Activated effector memory CD4-positive, alpha-beta T cell treated with anti-CD3 and anti-CD28 coated beads, Interleukin-2, amount 50 U/mL, for 16 hours (primary cell): ENCODE measurements at regions not wholly inside any gene's neighbourhood (a gene's known extent, or its start where the extent isn't known, plus 50 kb on each side); places are given as distances from the start of the nearest gene placed in this dataset.
"Not testable (repeated sequence)": the region's sequence is repeated elsewhere in the genome, so short reads cannot be mapped to it uniquely, and the experiment has no call there.

ENCODE experiments used
- DNase-seq: peaks from one replicate; pipeline ENCODE4 v3.0.0-alpha.2; 2020

DNA sequence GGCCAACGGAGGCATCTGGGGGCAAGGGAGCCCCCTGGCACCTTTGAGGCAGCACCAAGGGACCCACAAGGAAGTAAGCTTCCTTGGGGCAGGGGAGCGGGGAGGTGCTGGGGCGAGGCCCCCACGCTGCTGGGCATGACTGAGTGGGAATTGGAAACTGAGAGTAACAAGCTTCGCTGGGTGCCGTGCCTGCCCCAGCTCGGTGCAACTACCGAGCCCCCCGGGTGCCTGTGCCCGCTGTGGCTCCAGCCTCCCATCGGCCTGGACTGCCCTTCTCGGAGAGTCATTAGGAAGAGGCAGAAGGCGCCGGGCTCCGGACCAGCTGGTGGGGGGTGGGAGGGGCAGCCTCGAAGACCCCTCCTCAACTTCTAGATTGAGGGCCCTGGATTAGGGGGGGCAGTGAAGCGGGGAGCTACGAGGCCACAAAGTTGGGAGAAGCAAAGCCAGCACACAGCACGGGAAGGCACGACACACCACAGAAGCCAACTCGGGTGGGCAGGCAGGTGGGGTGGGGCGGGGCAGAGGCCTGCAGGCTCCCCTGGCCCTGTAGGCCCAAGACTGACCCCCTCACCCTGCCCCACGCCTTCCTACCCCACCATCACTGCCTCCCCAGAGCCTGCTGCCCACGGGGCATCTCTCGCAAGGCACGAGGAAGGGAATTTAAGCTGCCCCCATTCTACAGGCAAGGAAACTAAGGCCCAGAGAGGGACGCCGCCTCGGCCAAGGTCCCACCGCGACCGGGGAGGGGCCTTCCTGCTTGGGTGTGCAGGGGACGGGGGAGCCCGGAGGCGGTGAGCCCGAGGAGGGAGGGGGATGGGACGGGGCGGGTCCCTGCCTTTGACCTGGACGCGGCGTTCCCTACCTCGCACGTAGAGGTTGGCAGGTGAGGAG, 83.2 kb downstream of the PTPRS start:
- no peak for DNase-seq

DNA sequence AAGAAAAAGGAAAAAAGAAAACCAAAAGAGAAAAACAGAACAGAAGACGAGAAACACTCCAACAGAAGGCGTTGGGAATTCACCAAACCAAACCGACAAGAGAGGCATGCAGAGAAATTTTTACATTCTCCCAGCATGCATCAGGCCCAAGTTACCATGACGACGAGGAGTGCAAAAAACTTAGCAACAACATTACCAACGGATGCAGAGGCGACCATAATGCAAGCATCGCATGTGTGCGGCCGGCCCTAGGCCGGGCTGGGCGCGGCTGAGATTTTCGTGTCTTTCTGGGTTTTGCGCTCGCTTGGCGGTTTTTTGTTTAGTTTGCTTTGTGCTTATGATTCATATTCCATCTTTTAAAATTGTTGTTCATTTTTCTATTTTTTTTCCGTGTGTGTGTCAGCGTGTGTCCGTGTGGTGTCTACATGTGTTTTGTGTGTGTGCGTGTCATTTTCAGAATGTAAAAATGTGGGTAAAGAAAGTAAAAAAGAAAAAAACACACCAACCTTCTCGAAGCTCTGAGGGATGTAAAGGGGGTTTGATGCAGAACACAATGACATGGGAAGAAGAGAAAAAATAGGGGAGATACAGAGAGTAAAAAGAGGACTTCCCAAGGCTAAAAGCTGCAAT, 84.9 kb downstream of the PTPRS start:
- DNase-seq: no peak

DNA sequence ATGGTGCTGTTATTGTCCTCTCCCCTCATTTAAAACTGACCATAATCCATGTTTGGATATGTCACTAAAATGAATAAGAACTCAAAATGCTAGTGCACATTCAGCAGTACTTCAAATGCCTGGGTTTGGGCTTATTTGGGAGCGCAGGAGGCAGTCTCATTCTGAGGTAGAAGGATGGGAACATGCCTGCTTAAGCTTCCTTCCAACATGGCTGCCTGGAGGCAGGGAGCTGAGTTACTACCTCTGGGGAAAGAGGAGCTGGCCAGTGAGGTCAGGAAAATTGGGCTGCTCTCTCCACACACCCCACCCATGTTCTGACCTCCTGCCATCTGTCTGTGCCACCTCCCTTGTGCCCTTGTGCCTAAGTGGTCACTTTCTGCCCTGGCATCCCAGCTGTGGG, 85.7 kb downstream of the PTPRS start:
- no peak for DNase-seq

DNA sequence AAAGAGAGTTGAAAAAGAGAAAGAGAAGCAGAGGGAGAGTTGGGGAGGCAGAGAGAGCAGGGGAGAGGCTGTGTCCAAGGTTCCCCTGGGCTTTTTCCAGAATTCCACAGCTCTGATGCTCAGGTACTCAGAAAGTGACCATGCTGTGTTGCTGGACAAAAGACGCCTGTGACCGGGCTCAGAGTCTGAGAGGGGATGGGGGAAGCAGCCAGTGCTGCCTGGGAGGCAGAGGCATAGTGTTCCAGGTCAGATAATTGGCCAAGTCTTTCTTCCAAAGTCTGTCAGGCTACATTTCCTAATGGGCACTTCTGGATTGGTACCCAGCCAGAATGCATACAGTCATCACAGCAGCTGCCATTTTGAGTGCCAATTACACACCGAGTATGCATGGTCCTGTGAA, 86.1 kb downstream of the PTPRS start:
- DNase-seq: no peak

DNA sequence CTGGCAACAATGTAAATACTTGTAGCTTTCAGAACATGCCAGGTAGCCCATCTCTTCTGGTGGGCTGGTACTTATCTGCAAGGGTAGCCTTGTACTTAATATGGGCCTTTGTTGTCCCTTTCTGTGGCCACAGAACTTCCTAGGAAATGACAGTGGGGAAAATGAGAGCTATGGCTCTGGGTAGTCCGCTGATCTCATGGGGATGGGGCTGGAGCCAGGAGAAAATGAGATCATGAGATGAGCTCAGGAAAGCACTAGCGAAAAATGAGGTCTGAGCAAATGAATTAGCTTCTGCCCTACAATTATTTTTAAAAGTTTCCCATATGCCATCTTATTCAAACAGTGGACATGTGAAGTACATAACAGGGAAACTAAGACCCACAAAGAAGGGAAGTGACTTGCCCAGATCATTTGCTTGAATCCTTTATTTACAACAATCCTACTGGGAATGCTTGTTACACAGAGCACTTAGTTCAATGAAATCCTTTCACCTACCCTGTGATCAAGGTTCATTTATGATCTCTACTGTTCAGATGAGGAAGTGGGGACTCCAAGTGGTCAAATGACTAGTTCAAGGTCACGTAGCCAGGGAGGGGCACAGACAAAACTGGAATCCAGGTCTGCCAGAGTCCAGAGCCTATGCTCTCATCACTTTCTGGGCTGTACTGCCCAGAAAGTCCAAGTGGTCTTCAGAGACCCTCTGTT, 87.1 kb downstream of the PTPRS start:
- no peak for DNase-seq

DNA sequence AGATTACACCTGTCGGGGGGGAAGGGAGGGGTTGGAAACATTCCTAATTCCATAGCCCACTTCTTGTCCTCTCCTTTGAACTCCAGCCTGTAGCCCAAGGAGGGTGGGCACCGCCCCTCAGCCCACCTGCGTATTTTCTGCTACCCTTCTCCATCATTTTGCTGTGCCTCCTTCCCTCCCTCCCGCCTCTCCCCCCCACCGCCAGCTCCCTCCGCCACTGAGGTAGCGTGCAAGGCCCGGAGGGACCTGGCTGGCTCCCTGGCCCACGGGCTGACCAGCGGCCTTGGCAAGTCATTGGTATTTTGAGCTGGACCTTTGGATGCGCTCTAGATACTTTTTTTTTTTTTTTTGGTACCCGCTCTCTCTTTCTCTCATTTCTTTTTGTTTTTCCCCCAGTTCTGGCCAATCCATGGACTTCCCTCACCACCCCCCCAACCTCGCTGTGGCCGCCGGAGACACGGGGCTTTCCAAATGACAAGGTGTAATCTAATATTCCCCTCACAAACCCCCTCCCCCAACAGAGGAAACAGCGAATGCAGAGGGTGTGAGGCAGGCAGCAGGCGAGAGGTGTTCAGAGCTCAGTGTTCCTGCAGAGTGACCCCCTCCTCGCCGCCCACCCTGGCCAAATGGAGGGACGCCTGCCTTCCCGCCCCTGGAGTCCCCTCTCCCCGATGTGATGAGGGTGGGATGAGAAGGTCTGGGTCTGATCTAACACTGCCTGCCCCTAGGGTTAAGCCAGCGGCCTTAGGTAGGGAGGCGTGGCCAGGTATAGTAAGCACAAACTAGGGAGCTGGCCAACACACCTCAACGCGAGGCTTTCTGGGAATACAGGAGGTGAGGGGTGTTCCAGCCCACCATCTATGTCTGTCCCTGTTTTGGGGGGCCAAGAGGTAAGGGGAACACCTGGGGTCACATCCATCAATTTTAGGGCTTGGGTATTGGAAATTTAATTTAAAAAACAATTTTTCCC, 89.2 kb downstream of the PTPRS start:
- DNase-seq: no peak

DNA sequence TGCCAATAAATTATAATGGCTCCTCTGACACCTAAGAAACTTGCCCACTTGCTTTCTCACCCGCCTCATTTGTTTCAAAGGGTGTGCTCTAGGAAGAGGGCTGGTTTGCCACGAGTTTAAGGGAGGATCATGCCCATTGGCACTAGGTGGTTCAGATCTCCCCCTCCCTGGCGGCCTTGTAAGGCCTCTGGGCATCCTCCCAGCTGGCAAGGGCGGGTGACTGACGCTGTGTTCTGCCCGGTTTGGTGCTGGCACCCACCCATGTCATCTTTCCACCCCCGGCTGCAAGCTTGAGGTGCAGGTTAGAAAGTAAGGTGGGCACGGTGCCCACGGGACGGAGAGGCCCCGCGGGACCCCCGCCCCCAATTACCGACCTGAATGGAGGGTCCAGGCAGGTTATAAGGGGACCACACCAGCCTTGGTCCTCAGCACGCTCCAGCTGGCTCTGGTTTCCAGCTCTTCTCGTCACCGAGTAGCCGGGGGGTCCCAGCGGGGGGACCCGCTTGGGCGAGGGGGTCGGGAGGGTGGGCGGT, 90.4 kb downstream of the PTPRS start:
- DNase-seq: no peak

DNA sequence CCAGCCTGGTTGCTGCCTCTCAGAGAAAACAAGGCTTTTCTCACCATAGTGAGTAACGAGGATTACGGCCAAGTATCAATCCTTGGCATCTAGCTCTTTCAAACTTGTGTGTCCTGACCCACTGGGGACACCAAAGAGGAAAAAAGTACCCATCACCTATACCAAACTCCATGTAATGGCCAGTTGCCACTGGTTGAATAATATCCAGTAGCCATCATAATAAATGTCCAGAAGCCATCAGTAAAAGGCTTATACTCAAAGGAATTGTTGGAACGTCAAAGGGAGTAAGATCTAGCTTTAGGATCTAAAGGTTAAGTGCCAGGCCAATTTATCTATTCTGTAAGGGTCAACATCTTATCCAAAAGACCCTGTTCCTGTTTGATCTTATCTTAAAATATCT, 91.1 kb downstream of the PTPRS start:
- DNase-seq: no peak

DNA sequence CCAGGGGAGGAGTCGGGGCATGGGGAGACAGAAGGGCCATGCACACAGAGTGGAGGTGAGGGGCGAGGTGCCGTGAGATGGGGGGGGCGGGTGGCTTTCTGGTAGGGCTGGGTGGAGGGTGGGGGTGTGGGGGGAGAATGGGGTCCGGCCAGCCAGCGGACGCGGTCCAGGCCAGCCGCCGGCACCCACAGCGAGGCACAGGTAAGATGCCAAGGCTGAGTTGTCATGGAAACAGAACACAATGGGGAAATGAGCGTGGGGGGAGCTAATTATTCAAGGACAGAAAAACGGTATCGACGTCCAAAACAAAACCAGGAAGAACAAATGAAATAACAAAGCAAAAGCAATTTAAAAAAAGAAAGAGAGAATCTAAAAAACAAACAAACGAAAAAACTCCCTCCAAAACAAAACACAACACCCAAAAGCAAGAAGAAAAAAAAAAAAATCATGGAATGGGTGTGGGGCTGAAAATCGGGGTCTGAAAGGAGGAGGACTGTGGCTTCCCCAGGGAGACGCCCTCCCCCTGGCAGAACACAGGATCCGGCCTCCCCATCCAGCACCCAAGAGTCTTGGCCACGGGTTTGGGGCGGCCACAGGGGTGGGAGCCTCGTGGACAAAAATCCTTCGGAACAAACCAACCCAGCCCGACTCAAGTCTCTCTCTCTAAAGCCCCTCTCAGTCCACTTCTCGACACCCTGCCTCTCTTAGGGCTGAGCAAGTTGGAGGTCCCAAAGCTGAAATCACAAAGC, 92.5 kb downstream of the PTPRS start:
- no peak for DNase-seq

DNA sequence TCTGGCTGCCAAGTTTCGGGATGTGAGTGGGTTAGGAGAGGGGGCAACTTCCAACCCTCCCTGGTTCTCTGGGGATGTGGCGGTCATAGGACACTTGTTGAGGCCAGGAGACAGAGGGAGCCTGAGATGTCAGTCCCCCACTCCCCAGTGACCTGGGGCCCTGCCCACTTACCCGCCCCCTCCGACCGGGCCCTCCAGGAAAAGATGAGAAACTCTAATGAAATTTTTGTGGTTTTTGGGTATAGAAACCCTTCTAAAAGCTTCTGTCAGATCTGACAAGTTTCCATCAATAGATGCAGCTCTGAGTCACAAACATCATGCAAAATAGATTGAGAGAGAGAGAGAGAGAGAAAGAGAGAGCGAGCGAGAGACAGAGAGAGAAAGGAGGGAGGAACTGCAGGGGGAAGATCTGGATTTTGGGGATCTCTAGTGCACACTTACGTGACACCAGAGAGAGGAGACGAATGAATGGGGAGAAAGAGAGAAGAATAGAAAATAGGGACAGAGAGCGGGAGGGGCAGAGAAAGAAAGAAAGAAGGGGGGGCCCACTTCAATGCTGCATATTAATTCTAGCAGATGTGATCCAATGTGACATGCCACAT, 94.0 kb downstream of the PTPRS start:
- no peak for DNase-seq

DNA sequence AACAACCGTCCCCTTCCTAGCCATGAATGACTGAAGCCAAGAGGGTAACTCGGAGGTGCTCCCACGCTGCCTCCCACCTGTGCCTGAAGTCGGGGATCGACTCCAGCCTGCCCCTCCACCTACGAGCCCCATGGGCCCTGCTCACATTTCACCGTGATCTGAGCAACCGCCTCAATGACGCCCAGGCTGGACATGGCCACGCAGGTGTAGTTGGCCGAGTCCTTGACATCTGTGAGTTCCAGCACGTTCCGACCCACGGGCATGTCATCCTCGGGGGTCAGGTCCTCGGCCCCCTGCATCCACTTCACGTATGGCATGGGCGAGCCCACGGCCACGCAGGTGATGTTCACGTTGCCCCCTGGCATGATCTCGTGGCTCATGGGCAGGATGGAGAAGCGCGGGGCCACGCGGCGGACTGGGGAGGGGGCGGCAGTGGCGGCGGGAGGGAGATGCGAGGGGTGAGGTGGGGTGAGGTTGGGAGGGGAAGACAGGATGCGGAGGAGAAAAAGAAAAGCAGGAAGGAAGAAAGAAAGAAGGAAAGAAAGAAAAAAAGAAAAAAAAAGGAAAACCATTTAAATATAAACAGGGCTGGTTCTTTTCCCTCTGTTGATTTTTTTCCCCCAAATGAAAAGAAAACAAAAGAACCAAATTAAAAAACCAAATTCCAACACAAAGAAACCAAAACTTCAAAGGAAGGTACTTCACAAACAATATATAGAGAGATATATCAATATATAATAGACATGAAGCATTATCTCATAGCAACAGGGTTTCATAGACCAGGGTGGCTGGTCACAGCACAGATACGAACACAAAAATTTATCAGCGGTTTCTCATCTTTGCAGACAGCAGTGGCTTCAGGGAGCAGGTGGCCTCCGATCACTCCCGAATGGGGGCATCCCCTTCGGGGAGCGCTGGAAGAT, 94.7 kb downstream of the PTPRS start:
- no peak for DNase-seq

DNA sequence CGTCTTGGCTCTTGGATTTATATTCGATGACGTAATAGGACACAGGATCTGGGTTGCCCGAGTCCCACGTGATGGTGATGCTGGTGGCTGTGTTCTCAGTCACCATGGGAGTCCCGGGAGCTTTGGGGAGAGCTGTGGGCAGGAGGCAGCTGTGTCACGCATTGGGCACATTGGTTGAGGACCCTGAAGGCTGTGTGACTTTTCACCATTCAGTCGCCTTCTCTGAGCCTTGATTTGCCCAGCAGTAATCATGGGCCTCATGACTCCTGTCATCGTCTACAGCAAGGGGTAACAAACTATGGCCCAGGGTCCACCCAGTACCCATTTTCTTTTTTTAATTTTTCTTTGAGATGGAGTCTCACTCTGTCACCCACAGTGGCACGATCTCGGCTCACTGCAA, 96.3 kb downstream of the PTPRS start:
- DNase-seq: no peak

DNA sequence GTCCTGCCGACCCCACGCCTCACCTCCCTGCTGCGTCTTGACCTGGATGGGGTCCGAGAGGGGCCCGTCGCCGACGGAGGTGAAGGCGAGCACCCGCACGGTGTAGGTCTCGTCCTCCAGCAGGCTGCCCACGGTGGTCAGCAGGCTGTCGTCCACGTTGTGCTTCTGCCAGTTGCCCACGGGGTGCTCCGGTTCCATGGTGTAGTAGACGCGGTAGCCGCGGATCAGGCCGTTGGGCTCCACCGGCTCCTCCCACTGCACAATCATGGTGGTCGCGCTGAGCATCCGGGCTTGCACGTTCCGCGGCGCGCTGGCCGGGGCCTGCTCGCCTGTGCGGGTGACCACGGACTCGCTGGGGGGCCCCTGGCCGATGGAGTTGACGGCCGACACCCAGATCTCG, 96.7 kb downstream of the PTPRS start:
- DNase-seq: no peak

DNA sequence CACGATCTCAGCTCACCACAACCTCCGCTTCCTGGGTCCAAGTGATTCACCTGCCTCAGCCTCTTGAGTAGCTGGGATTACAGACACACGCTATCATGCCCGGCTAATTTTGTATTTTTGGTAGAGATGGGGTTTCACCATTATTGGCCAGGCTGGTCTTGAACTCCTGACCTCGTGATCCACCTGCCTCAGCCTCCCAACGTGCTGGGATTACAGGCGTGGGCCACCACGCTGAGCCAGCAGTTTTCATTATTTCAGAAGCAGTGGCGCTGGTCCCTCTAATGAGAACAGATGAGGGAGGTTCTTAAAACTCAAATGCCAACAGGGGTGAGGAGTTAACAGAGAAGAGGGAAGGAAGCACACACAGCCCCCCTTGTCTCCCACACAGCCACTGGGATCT, 98.7 kb downstream of the PTPRS start:
- not testable (repeated sequence) for DNase-seq

DNA sequence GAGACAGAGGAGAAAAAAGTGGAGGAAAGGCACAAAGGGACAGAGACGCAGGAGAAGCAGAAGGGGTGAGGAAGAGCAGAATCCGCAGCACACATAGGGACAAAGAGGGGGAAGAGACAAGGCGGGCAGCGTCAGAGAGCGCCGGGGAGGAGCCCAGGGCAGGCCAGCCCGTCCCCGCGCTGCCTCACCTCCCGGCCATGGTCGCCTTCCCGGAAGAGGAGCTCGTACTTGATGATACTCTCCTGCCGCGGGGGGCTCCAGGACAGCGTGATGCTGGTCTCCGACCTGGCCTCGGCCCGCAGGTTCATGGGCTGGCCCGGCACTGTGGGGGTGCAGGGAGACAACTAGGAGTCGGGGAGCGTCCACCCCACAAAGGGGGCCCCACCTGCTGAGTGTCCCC, 100.6 kb downstream of the PTPRS start:
- no peak for DNase-seq

DNA sequence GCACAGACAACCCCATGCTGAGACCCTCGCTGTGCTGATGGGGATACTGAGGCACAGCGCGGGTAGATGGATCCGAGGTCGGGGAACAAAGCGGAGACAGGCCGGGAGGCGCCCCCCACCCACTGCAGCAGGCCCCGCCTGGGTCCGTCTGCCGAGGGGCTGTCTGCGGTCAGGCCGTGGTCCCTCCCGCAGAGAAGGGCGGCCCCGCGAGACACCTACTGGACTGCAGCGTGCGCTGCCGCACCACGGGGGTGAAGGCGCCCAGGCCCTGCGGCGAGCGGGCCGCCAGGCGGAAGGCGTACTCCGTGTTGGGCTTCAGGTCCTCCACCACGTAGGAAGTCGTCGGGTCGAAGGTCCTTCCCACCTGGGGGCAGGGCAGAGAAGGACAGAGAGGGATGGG, 101.9 kb downstream of the PTPRS start:
- no peak for DNase-seq

DNA sequence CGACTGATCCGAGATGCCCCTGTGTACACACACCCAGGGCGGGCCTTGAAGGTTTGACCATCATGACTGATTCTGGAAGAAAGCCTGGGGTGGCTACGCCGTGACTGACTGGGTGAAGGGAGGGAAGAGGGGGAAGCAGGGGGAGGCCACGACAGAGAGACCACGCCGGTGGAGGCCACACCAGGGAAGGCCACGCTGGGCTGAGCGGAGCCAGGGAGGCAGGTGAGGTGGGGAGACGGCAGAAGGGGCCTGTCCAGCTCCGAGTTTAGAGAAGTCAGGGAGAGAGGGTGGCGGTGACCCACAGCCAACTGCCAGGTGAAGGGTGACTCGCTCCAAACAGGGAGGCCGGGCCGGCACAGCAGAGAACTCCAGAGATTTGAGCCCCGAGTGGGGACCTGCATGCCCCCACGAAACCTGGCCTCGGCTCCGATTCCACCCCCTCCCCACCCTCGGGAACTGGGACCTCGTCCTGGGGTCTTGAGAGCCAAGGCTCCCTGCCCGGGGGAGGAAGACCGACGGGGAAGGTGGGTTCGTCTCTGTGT, 102.6 kb downstream of the PTPRS start:
- DNase-seq: no peak

DNA sequence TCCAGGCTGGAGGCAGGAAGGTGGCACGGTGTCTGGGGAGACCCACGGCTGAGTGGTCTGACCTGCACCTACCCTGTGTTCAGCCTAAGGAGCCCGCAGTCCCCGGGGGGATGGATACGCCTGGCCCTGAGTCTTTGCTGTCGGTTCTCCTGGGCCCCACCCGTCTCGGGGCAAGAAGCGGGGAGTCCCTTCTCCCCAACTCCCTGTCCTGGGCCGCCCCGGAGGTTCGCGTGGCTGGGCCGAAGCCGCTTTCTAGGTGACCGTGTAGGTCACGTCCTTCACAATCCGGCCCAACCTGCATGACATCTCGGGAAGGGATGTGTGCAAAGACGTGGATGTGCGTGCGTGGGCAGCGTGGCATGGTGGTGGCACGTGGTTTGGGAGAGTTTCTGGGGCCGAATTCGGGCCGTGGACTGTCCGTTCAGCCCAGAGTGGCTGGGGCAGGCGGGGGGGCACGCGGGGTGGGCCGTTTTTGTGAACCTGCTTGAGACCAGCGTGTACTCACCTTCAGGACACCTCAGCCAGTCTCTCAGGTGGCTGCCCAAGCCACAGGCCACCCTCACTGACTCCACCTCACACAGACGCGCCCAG, 103.3 kb downstream of the PTPRS start:
- no peak for DNase-seq

DNA sequence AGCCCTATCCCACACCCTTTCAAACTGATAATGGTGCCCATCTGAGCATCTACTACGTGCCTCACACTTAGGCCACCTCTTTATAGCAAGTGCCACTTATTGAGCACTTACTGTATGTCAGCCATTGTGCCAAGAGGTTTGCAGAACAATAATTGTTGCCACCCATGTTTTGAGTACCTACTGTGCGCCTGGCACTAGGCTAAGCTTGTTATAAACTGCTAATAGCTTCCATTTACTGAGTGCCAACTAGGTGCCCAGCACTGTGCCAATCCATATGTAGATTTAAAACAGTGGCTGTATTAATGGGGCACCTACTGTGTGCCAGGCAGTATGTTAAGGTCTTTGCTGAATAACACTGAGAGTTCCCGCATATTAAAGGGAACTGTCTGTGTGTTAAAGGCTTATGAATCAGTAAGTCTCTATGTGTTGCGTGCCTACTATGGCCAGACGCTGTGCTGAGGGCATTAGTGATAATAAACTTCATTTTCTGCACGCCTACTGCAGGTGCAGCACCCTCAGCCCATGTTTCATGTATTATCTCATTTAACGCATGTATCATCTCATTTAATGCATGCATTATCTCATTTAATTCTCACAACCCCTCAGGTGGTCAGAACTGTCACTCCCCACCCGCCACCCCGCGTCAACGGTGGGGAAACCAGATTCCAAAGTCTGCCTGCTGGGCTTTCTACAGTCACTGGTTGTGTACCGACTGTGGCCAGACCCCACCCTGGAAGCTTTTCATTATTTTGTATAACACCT, 105.0 kb downstream of the PTPRS start:
- DNase-seq: no peak
